HepG2 (cell line): ENCODE measurements at regions not wholly inside any gene's neighbourhood (a gene's known extent, or its start where the extent isn't known, plus 50 kb on each side); places are given as distances from the start of the nearest gene placed in this dataset.

Experiments used
- ATAC-seq: fragments of 200-7000 bp; cut with Tn5 transposase; 3 replicates; pipeline ENCODE4 v1.9.1; 2020; ENCODE audit warnings: mild to moderate bottlenecking, moderate library complexity
- BruUV-seq: library from RNA; stranded (reverse); fragments of 400-500 nt; replicated peaks from 2 replicates; lab custom pipeline; 2021; lab: Mats Ljungman, UMichigan
- CTCF ChIA-PET: fragments of 300-600 bp; formaldehyde crosslinking; extraction: SDS; loops from one replicate; lab custom pipeline; 2021; ENCODE audit warnings: low total read pairs, inconsistent platforms, low intra/inter-chr PET ratio; lab: Yijun Ruan, JAX
- POLR2A ChIA-PET: fragments of 350-600 bp; sonication (Branson Sonifier 250); formaldehyde crosslinking; loops from one replicate; lab custom pipeline; 2020; ENCODE audit warnings: antibody characterized with exemption, inconsistent platforms; lab: Yijun Ruan, JAX
- DNase-seq: peaks from one replicate; pipeline ENCODE4 v3.0.0-alpha.2; 2015; ENCODE audit warnings: low spot score
- FAIRE-seq: peaks from 3 replicates; lab custom pipeline; 2011; peaks lifted over from hg19 to GRCh38; lab: Jason Lieb, UNC
- H2AFZ ChIP-seq: one replicate; pipeline ENCODE4 v1.6.1; 2011; ENCODE audit warnings: low read length, inconsistent platforms
- H3K27ac ChIP-seq: fragments of 300-600 bp; 3 replicates; pipeline ENCODE4 v1.8.0; 2011; ENCODE audit warnings: mixed run types, mild to moderate bottlenecking, mixed read lengths, low read length, inconsistent platforms; ENCODE audit not compliant: insufficient read depth; ENCODE audit errors: extremely low read length
- H3K27me3 ChIP-seq, 2 experiments: fragments of 200-600 bp in 1 of 2; 2 replicates in 1 of 2; 3 replicates in 1 of 2; pipeline versions ENCODE4 v1.6.0 to v1.8.0; 2011; ENCODE audit warnings: low read length in 2 of 2, mild to moderate bottlenecking in 2 of 2, moderate library complexity in 2 of 2, inconsistent platforms in 1 of 2; ENCODE audit not compliant: insufficient read depth in 2 of 2, control insufficient read depth in 1 of 2
- H3K36me3 ChIP-seq, 2 experiments: fragments of 200-600 bp in 1 of 2; replicated peaks in 1 of 2; 2 replicates in 1 of 2; 3 replicates in 1 of 2; pipeline versions ENCODE4 v1.5.1 to v1.8.0; 2011; ENCODE audit warnings: low read length in 2 of 2, inconsistent platforms in 1 of 2; ENCODE audit not compliant: insufficient read depth in 2 of 2, control insufficient read depth in 1 of 2
- H3K4me1 ChIP-seq: 2 replicates; pipeline ENCODE4 v1.5.1; 2012; ENCODE audit warnings: low read length, inconsistent platforms; ENCODE audit not compliant: insufficient read depth
- H3K4me2 ChIP-seq: 2 replicates; pipeline ENCODE4 v1.6.0; 2011; ENCODE audit warnings: low read depth, low read length, inconsistent platforms
- H3K4me3 ChIP-seq, 3 experiments: fragments of 200-600 bp in 1 of 3; sonication (generic), shearing (Covaris generic) in 1 of 3; replicated peaks in 1 of 3; 2 replicates each; pipeline ENCODE4 v1.5.1; 2011 to 2016; ENCODE audit warnings: low read length in 3 of 3, inconsistent platforms in 2 of 3, low read depth in 2 of 3, mild to moderate bottlenecking in 2 of 3, control low read depth in 1 of 3, mixed read lengths in 1 of 3; ENCODE audit not compliant: insufficient read depth in 1 of 3
- H3K79me2 ChIP-seq: one replicate; pipeline ENCODE4 v1.6.1; 2011; ENCODE audit warnings: low read length, inconsistent platforms; ENCODE audit not compliant: insufficient read depth
- H3K9ac ChIP-seq: 2 replicates; pipeline ENCODE4 v1.6.0; 2011; ENCODE audit warnings: mild to moderate bottlenecking, low read depth, low read length, inconsistent platforms; ENCODE audit not compliant: insufficient read depth
- H3K9me3 ChIP-seq: 2 replicates; pipeline ENCODE4 v1.5.1; 2012; ENCODE audit warnings: mild to moderate bottlenecking, low read length
- H4K20me1 ChIP-seq: 2 replicates; pipeline ENCODE4 v1.6.0; 2011; ENCODE audit warnings: inconsistent platforms, mild to moderate bottlenecking, low read length, moderate library complexity; ENCODE audit not compliant: insufficient read depth
- CAMTA2 ChIP-seq: sonication (generic); formaldehyde crosslinking; IDR thresholded peaks from 2 replicates; pipeline ENCODE4 v1.4.0; 2020; ENCODE audit warnings: mild to moderate bottlenecking, missing genetic modification reagents, borderline replicate concordance
- IRX3 ChIP-seq: sonication (generic); formaldehyde crosslinking; IDR thresholded peaks from 2 replicates; pipeline ENCODE4 v1.8.1; 2023; ENCODE audit warnings: mild to moderate bottlenecking, low read depth, missing genetic modification reagents, borderline replicate concordance
- KLF12 ChIP-seq: sonication (generic); formaldehyde crosslinking; IDR thresholded peaks from 2 replicates; pipeline ENCODE4 v1.4.0; 2020; ENCODE audit warnings: missing genetic modification reagents, borderline replicate concordance
- NCOR1 ChIP-seq: fragments of 200-600 bp; sonication (generic); IDR thresholded peaks from 2 replicates; pipeline ENCODE4 v1.7.0; 2017; ENCODE audit warnings: antibody characterized with exemption, low read length, borderline replicate concordance
- SIX1 ChIP-seq: sonication (generic); formaldehyde crosslinking; IDR thresholded peaks from 2 replicates; pipeline ENCODE4 v1.4.0; 2020; ENCODE audit warnings: missing genetic modification reagents, borderline replicate concordance
- ZNF530 ChIP-seq: sonication (generic); formaldehyde crosslinking; IDR thresholded peaks from 2 replicates; pipeline ENCODE4 v1.5.0; 2020; ENCODE audit warnings: low read depth, mild to moderate bottlenecking, missing genetic modification reagents
- ZNF607 ChIP-seq: sonication (generic); formaldehyde crosslinking; IDR thresholded peaks from 2 replicates; pipeline ENCODE4 v1.5.1; 2020; ENCODE audit warnings: missing genetic modification reagents, mild to moderate bottlenecking, borderline replicate concordance
- ZNF644 ChIP-seq: IDR thresholded peaks from 2 replicates; pipeline ENCODE4 v1.6.1; 2016; ENCODE audit warnings: low read depth
- WGBS: methylation state at CpG from one replicate; pipeline ENCODE4 v1.1.6; 2017; ENCODE audit warnings: low lambda C conversion rate; 5-methylcytosine and 5-hydroxymethylcytosine counted together
- in situ Hi-C: cut with HindIII; loops from 2 replicates; pipeline ENCODE4 v1.10.0; 2017; ENCODE audit warnings: low pct_unique_long_range_greater_than_20kb; ENCODE audit not compliant: extremely low pct_ligation_motif_present
- intact Hi-C: fragments of 100-400 bp; cut with micrococcal nuclease; formaldehyde crosslinking; loops from one replicate; pipeline ENCODE4 v1.10.0; 2022; ENCODE audit not compliant: unreplicated experiment
- TF ChIP-seq, protein P1 (sequence below): sonication (generic); formaldehyde crosslinking; IDR thresholded peaks from 2 replicates; pipeline ENCODE4 v1.4.0; 2020; ENCODE audit warnings: missing genetic modification reagents, mild to moderate bottlenecking, borderline replicate concordance
- TF ChIP-seq, protein P2 (sequence below): sonication (generic); formaldehyde crosslinking; IDR thresholded peaks from 2 replicates; pipeline ENCODE4 v1.4.0; 2020; ENCODE audit warnings: missing genetic modification reagents
- TF ChIP-seq, protein P3 (sequence below): sonication (generic); formaldehyde crosslinking; conservative IDR thresholded peaks from 2 replicates; pipeline ENCODE4 v1.8.0; 2022; ENCODE audit warnings: low read depth, missing genetic modification reagents

DNA sequence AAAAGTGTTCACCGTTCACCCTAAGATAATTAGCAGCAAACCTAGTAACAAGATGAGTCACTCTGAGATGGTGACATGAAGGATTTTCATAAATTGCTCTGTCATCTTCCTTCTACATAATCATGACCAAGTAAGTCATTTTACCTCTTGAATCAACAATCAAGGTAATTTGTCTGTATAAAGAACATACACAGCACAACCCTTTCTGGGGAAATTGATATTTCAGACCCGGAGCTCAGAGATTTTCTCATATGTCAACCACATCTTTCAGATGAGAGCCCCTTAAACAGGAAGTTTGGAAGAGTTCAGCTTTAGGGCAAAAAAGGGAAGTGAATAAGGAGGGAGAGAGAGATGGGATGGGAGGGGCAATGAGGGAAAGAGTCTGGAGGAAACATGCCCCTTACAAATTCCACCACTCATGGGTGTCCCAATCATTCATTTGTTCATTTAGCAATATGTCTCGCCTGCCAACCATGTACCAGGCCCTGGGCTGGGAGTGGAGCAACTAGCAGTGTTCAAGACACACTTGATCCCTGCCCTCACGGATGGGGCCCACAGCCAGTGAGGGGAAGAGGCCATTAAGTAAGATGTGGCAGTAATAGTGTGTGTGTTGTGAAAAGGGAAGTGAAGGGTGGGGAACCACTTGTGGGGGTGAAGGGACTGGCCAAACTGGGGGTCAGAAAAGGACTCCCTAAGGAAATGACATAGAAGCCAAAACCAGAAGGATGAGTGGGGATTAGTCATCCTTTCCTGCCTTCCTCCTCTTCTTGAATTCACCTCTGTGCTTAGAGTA lies 190.9 kb downstream of the MAFB start (continued):
- TF ChIP-seq CAMTA2 (CRISPR knock-in tag) (no peak), IRX3 (no peak), ZNF530 (CRISPR knock-in tag) (no peak), ZNF644 (CRISPR knock-in tag) (no peak), NCOR1 (no peak)
- TF ChIP-seq, protein P1, sequence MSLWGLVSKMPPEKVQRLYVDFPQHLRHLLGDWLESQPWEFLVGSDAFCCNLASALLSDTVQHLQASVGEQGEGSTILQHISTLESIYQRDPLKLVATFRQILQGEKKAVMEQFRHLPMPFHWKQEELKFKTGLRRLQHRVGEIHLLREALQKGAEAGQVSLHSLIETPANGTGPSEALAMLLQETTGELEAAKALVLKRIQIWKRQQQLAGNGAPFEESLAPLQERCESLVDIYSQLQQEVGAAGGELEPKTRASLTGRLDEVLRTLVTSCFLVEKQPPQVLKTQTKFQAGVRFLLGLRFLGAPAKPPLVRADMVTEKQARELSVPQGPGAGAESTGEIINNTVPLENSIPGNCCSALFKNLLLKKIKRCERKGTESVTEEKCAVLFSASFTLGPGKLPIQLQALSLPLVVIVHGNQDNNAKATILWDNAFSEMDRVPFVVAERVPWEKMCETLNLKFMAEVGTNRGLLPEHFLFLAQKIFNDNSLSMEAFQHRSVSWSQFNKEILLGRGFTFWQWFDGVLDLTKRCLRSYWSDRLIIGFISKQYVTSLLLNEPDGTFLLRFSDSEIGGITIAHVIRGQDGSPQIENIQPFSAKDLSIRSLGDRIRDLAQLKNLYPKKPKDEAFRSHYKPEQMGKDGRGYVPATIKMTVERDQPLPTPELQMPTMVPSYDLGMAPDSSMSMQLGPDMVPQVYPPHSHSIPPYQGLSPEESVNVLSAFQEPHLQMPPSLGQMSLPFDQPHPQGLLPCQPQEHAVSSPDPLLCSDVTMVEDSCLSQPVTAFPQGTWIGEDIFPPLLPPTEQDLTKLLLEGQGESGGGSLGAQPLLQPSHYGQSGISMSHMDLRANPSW (CRISPR knock-in tag) = no peak
- TF ChIP-seq, all 625 proteins: peak for 0

DNA sequence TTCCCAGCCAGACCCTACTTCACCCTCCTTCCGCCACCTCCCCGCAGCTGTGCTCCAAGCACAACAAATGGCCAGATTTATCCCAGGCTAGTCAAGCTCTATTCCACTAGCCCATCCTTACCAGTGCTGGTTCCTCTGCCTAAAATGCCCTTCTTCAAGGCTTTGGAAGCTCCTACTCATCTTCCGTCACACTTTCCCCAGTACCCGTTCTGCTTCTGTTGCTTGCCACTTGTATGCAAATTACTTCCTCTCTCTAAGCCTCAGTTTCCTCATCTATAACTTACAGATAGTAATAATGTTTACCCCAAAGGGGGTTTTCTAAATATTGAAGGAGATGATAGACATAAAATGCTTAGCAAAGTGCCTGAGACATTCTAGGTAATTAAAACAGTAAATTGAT lies 193.1 kb downstream of the MAFB start:
- CTCF ChIA-PET = no interaction called here
- Histone ChIP-seq H3K4me3 (no peak overlapping the region), H3K27me3 (no peaks in the 10 kb centered on the region), H4K20me1 (no peaks in the 10 kb centered on the region), H3K27ac (no peak overlapping the region), H3K4me1 (no peaks in the 10 kb centered on the region), H3K9ac (no peak overlapping the region), H2AFZ (no peak overlapping the region), H3K9me3 (no peaks in the 10 kb centered on the region), H3K36me3 (no peaks in the 10 kb centered on the region), H3K79me2 (no peaks in the 10 kb centered on the region), H3K4me2 (no peak overlapping the region)
- no peak for ATAC-seq
- DNase-seq = no peak
- POLR2A ChIA-PET = no interaction called here
- in situ Hi-C loops (no loop called here), intact Hi-C loops (no loop called here)
- 73% methylated on average over 4 of the region's 4 CpGs for WGBS
- no peak for FAIRE-seq
- TF ChIP-seq SIX1 (CRISPR knock-in tag) = no peak
- TF ChIP-seq ZNF607 = no peak
- TF ChIP-seq, protein P2, sequence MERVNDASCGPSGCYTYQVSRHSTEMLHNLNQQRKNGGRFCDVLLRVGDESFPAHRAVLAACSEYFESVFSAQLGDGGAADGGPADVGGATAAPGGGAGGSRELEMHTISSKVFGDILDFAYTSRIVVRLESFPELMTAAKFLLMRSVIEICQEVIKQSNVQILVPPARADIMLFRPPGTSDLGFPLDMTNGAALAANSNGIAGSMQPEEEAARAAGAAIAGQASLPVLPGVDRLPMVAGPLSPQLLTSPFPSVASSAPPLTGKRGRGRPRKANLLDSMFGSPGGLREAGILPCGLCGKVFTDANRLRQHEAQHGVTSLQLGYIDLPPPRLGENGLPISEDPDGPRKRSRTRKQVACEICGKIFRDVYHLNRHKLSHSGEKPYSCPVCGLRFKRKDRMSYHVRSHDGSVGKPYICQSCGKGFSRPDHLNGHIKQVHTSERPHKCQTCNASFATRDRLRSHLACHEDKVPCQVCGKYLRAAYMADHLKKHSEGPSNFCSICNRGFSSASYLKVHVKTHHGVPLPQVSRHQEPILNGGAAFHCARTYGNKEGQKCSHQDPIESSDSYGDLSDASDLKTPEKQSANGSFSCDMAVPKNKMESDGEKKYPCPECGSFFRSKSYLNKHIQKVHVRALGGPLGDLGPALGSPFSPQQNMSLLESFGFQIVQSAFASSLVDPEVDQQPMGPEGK = no peak
- no peak for TF ChIP-seq KLF12 (CRISPR knock-in tag)
- TF ChIP-seq, protein P3, sequence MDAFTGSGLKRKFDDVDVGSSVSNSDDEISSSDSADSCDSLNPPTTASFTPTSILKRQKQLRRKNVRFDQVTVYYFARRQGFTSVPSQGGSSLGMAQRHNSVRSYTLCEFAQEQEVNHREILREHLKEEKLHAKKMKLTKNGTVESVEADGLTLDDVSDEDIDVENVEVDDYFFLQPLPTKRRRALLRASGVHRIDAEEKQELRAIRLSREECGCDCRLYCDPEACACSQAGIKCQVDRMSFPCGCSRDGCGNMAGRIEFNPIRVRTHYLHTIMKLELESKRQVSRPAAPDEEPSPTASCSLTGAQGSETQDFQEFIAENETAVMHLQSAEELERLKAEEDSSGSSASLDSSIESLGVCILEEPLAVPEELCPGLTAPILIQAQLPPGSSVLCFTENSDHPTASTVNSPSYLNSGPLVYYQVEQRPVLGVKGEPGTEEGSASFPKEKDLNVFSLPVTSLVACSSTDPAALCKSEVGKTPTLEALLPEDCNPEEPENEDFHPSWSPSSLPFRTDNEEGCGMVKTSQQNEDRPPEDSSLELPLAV = no peak
- no TSS peak for BruUV-seq
